ENCODE measurements at regions not wholly inside any gene's neighbourhood (a gene's known extent, or its start where the extent isn't known, plus 50 kb on each side); places are given as distances from the start of the nearest gene placed in this dataset.

DNA sequence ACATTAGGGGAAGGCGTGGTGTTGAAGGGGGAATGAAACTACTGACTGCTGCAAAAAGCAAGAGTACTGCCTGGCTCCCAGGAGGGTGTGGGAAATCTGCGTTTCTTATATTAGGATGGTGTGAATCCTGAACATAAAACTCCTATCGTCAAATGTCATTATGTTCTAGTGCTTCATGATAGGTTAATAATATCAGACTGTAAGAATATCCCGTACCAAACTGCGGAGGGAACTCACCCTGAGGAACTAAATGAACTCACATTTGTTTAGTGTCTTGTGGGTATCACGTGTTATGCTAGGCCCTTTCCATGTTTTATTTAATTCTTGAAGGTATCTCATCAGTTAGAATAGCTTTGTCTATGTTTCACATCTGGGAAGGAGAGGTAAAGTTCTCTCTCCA is 610.7 kb downstream of the QKI start:
- Mint-ChIP-seq H3K36me3 (ENCODE audit: insufficient read depth in 1 of 3, low read depth in 3 of 3) (no peaks in the 10 kb centered on the region), H3K4me1 (peaks cover 3 to 11% of the 10 kb centered on the region in 2 experiments; a peak in 3 of 4 replicates), H3K27ac (no peak overlapping the region), H3K4me3 (no peak overlapping the region), H3K9me3 (no peaks in the 10 kb centered on the region; a peak in 1 of 5 replicates), H3K27me3 (ENCODE audit: low read depth) (no peaks in the 10 kb centered on the region; the same call in 1 of the 2 replicates)
- Histone ChIP-seq H3K18ac (ENCODE audit: insufficient read length, low read depth, low read length) (no peak overlapping the region), H4K8ac (replicated peaks; ENCODE audit: insufficient read length, low read depth, low read length) (no peak overlapping the region), H2BK12ac (ENCODE audit: insufficient read length, low read depth, low read length) (no peak overlapping the region), H3K79me1 (ENCODE audit: insufficient read depth, low read depth, low read length, poor library complexity, severe bottlenecking) (no peaks in the 10 kb centered on the region), H2AK5ac (ENCODE audit: insufficient read length, low read length) (no peak overlapping the region), H2BK20ac (ENCODE audit: low read depth, low read length, poor library complexity, severe bottlenecking) (no peak overlapping the region), H3K4me2 (ENCODE audit: insufficient read depth, insufficient read length, low read length) (no peak overlapping the region), H3K56ac (ENCODE audit: insufficient read length, low read depth, low read length) (no peak overlapping the region), H2BK5ac (ENCODE audit: insufficient read length, low read length) (no peak overlapping the region), H3K4me1 (ENCODE audit: insufficient read depth, low read length) (no peaks in the 10 kb centered on the region), H4K20me1 (ENCODE audit: control insufficient read depth, insufficient read depth, insufficient read length) (peaks cover 2% of the 10 kb centered on the region), H3K4ac (ENCODE audit: low read depth, low read length) (no peak overlapping the region), H3K27me3 (ENCODE audit: insufficient read depth, low read length) (no peaks in the 10 kb centered on the region), H3T11ph (ENCODE audit: low read length) (no peak overlapping the region), H3K79me2 (ENCODE audit: insufficient read depth, low read length) (no peaks in the 10 kb centered on the region), H4K91ac (ENCODE audit: insufficient read length, low read depth, low read length) (no peak overlapping the region), H3K9ac (ENCODE audit: extremely low read depth, insufficient read length, low read length) (no peak overlapping the region), H2AFZ (ENCODE audit: low read length) (no peak overlapping the region), H3K9me3 (ENCODE audit: control insufficient read depth, low read depth, low read length) (no peaks in the 10 kb centered on the region), H3K23me2 (ENCODE audit: insufficient read length, low read depth, low read length, poor library complexity, severe bottlenecking) (no peaks in the 10 kb centered on the region), H3K27ac (ENCODE audit: insufficient read length, low read depth, low read length) (no peak overlapping the region), H2BK120ac (ENCODE audit: low read depth, low read length, poor library complexity, severe bottlenecking) (no peak overlapping the region), H3K23ac (ENCODE audit: insufficient read length, low read depth, low read length) (no peak overlapping the region), H2BK15ac (ENCODE audit: low read depth, low read length) (no peak overlapping the region), H3K14ac (ENCODE audit: insufficient read depth, low read length) (no peak overlapping the region; the same call in 1 of the 2 replicates), H4K5ac (ENCODE audit: insufficient read length, low read depth, low read length) (no peak overlapping the region)
- WGBS (ENCODE audit: extremely low coverage, insufficient read length, low lambda C conversion rate) = no CpG with 5 or more reads among the region's 6 CpGs
- TF ChIP-seq, protein P1, sequence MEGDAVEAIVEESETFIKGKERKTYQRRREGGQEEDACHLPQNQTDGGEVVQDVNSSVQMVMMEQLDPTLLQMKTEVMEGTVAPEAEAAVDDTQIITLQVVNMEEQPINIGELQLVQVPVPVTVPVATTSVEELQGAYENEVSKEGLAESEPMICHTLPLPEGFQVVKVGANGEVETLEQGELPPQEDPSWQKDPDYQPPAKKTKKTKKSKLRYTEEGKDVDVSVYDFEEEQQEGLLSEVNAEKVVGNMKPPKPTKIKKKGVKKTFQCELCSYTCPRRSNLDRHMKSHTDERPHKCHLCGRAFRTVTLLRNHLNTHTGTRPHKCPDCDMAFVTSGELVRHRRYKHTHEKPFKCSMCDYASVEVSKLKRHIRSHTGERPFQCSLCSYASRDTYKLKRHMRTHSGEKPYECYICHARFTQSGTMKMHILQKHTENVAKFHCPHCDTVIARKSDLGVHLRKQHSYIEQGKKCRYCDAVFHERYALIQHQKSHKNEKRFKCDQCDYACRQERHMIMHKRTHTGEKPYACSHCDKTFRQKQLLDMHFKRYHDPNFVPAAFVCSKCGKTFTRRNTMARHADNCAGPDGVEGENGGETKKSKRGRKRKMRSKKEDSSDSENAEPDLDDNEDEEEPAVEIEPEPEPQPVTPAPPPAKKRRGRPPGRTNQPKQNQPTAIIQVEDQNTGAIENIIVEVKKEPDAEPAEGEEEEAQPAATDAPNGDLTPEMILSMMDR (conservative IDR thresholded peaks at IDR 0.05) = no peak
- no peak for DNase-seq

Data from H9 (cell line).